H1 (cell line): ENCODE measurements at regions not wholly inside any gene's neighbourhood (a gene's known extent, or its start where the extent isn't known, plus 50 kb on each side); places are given as distances from the start of the nearest gene placed in this dataset.

Experiments
- CHD2 ChIP-seq: IDR thresholded peaks from 2 replicates; pipeline ENCODE4 v1.6.1; 2012; ENCODE audit warnings: low read length, improper control_type of control experiment
- POLR2AphosphoS5 ChIP-seq: IDR thresholded peaks from 2 replicates; pipeline ENCODE4 v1.6.1; 2011; ENCODE audit warnings: low read depth, low read length

GRCh38 chr12:63250486-63250885 is 99.5 kb upstream of the AVPR1A start:
- TF ChIP-seq CHD2, result no peak
- TF ChIP-seq POLR2AphosphoS5, result no peak
